Right cardiac atrium (tissue), 5 donors: ENCODE measurements at regions not wholly inside any gene's neighbourhood (a gene's known extent, or its start where the extent isn't known, plus 50 kb on each side); places are given as distances from the start of the nearest gene placed in this dataset.
A peak's percentile ranks its signal among the peaks of the same experiment; 100 is the strongest.

Experiments used
- ATAC-seq, 2 donors: fragments of 200-7000 bp; cut with Tn5 transposase; one replicate each; pipeline versions ENCODE4 v1.8.0 to v1.9.1; 2020; ENCODE audit warnings: moderate library complexity in 2 of 2, mild to moderate bottlenecking in 1 of 2
- DNase-seq, 3 donors: peaks; one replicate each; pipeline ENCODE4 v3.0.0-alpha.2; 2020
- H3K27ac ChIP-seq: one replicate; pipeline ENCODE4 v1.5.1; 2013; ENCODE audit warnings: mild to moderate bottlenecking, low read length, control low read depth, moderate library complexity
- H3K27me3 ChIP-seq: one replicate; pipeline ENCODE4 v1.6.1; 2013; ENCODE audit not compliant: control insufficient read depth, insufficient read depth
- H3K4me1 ChIP-seq: one replicate; pipeline ENCODE4 v1.6.1; 2013; ENCODE audit warnings: low read length; ENCODE audit not compliant: control insufficient read depth, insufficient read depth
- H3K4me3 ChIP-seq: one replicate; pipeline ENCODE4 v1.5.1; 2013; ENCODE audit warnings: low read length, control low read depth
- H3K9me3 ChIP-seq: one replicate; pipeline ENCODE4 v1.6.1; 2013; ENCODE audit warnings: low read length; ENCODE audit not compliant: control insufficient read depth
- WGBS: extraction: QIAGEN DNeasy Blood & Tissue Kit; methylation state at CpG from one replicate; pipeline ENCODE4 v1.1.7; 2013; 5-methylcytosine and 5-hydroxymethylcytosine counted together
- intact Hi-C, 4 donors: fragments of 100-400 bp; cut with DNase I; formaldehyde crosslinking; loops; one replicate each; pipeline versions ENCODE4 v1.11.0 to v1.14.0; 2022 to 2023
- donor health status: healthy with polysubstance abuse.
- donor health status: DM: no; HTN: yes; CAD: no.
- donor health status: DM: no; HTN: no; CAD: no.
- donor health status: DM: no; HTN: yes; CAD: no; lungs with severe emphysema.
- donor health status: DM: yes; HTN: yes; CAD: no.

DNA sequence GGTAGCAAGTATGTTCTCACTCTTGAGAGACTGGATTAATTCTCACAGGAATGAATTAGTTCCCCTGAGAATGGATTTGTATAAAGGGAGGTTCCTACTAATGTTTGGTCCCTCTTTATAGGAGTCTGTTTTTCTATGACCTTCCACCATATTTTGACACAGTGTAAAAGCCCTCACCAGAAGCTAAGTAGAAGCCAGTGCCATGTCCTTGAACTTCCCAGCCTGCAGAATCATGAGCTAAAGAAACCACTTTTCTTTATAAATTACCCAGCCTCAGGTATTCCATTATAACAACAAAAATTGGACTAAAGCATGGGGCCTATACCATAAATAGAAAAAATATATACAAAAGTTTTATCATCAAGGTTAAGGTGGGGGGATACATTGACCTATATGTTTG lies 227.9 kb upstream of the DTNA start:
- no peak for ATAC-seq
- DNase-seq, result no peak
- no peak overlapping the region for H3K27ac ChIP-seq
- H3K4me3 ChIP-seq, result no peak overlapping the region
- H3K4me1 ChIP-seq, result no peaks in the 10 kb centered on the region
- no peaks in the 10 kb centered on the region for H3K9me3 ChIP-seq
- intact Hi-C loops, result no loop called here
- H3K27me3 ChIP-seq, result no peaks in the 10 kb centered on the region

DNA sequence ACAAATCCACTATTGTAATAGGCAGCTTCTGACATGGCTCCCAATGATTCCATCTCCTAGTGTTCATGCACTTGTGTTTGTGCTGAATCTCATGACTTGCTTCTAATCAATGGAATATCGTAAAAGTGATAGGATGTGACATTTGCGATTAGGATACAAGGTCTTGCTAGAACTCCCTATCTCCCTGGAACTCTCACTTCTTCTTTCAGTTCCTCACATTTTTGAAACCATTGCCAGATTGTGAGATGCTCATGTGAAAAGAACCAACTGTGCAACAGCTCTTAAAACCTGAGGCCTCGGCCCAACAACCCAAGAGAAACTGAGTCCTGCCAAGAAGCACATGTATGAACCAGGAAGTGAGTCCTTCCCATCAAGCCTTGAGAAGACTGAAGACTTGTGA lies 226.9 kb upstream of the DTNA start:
- Histone ChIP-seq H3K4me1 (no peaks in the 10 kb centered on the region), H3K4me3 (no peak overlapping the region), H3K9me3 (no peaks in the 10 kb centered on the region), H3K27ac (no peak overlapping the region), H3K27me3 (no peaks in the 10 kb centered on the region)
- intact Hi-C loops, result no loop called here
- WGBS, result 69% methylated on average over 3 of the region's 3 CpGs
- DNase-seq (no peak), ATAC-seq (no peak)

DNA sequence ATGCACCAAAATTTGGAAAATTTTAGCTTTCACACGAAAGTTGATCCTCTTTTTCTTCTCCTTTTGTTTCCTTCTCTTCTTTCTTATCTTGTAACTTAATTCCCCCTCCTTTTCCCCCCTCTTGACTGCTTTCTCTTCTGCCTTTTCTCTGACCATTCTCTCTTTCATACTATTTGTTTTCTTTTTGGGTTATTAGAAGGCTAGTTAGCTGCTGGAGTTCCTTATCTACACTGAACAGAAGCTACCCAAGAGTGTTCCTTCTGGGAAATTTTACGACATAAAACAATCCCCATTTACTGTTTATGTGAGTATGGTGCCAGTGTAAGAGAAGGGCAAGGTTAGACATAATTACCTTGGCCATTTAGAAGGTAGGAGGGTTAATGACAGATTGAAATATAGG lies 218.4 kb upstream of the DTNA start:
- H3K4me1 ChIP-seq, result no peaks in the 10 kb centered on the region
- H3K9me3 ChIP-seq, result no peaks in the 10 kb centered on the region
- H3K27me3 ChIP-seq, result no peaks in the 10 kb centered on the region
- no peak for ATAC-seq
- H3K4me3 ChIP-seq, result no peak overlapping the region
- H3K27ac ChIP-seq, result no peak overlapping the region
- intact Hi-C loops, result loop anchor here in 1 of 4 donors (5.0 kb wide), 1 partner anchor 156 kb away; no protein-coding TSS in a partner anchor
- DNase-seq, result no peak
- WGBS, result 53% methylated on average over 2 of the region's 2 CpGs

DNA sequence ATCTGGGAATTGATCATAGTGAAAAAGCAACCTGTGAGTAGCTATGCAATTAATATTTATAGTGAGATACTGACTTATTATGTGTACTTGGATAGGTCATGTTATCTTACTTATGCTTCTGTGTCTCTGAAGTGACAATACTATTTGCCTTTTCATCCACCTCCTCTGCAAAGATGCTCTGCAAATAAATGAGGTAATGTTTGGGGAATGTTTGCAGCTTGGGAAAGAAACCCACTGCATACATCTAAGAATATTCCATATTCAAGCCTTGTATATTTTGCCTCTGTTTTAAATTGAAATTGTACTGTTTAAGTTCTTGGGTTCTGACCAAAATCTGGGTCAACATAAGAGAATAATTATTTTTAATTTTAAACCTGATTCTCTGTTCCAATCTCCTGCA lies 217.4 kb upstream of the DTNA start:
- no peak for ATAC-seq
- Histone ChIP-seq H3K27me3 (no peaks in the 10 kb centered on the region), H3K9me3 (no peaks in the 10 kb centered on the region), H3K4me1 (no peaks in the 10 kb centered on the region), H3K27ac (no peak overlapping the region), H3K4me3 (peak overlapping the region; percentile 82)
- DNase-seq, result no peak
- intact Hi-C loops, result loop anchor here in 1 of 4 donors (5.0 kb wide), 1 partner anchor 155 kb away; no protein-coding TSS in a partner anchor

DNA sequence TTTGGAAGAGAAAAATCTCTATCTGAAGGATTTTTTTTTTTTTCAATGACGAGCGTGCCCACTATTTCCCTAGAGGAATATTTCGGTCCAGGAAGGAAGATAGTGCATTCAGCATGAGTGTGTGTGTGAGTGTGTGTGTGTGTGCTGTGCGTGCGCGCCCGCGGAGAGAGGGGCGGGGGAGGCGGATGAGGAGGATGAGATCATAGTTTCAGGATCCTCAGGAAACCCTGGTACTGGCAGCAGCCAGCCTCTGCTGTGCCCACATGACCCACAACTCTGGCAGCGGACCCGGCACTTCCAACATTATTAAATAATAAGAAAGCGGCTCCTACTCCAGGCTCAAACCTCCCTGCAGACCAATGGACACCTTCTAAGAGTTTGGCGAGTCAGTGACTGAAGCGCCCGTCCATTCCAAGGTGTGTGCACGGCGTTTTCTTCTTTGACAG lies 217.0 kb upstream of the DTNA start:
- intact Hi-C loops, result loop anchor here in 1 of 4 donors (5.0 kb wide), 1 partner anchor 154 kb away; no protein-coding TSS in a partner anchor
- ATAC-seq (peak; percentile 89 to 90), DNase-seq (peak; percentile 77 to 90 (median 87))
- H3K4me3 ChIP-seq, result peak overlapping the region; percentile 82
- H3K27ac ChIP-seq, result peak overlapping the region; percentile 90
- no peaks in the 10 kb centered on the region for H3K4me1 ChIP-seq
- under 1% methylated on average over 18 of the region's 18 CpGs for WGBS
- no peaks in the 10 kb centered on the region for H3K27me3 ChIP-seq
- no peaks in the 10 kb centered on the region for H3K9me3 ChIP-seq

DNA sequence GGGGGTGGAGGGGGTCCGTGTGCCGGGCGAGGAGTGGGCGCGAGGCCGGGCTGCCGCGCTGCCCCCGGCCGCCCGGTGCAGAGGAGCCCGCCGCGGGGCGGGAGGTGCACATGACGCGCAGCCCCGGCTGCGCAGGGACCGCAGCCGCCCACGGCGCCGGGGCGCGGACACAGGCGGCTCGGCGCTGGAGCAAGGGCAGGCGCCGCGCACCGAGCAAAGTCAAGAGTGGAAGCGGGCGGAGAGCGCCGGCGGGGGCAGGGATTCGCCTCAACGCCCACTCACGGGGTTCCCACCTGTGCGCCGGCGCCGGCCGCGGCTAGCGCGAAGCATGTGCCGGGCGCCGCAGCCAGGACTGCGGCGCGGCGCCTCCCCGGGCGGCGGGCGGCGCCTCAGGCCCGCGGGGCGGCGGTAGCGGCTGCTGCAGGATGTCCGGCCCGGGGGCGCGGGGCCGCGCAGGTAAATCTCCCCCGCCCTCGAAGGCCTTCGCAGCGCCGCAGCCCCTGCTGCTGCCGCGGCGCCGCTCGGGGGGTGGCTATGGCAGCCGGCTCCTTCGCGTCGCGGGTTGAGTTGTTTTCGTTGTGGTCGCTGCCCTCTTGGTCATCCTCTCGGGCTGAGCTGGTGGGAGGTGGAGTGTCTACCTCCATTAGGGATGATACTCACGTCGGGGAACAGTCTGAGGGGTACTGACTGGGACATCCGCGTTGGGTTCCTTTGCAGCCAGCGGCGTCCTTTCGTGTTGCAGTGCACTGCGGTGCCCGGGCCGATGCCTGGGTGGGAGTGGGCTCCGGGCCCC lies 216.3 kb upstream of the DTNA start:
- ATAC-seq (peak; percentile 68 to 77), DNase-seq (peak; percentile 24 to 63 (median 62))
- H3K4me3 ChIP-seq, result peak overlapping the region; percentile 82
- H3K27ac ChIP-seq, result peak overlapping the region; percentile 90
- H3K4me1 ChIP-seq, result no peaks in the 10 kb centered on the region
- H3K9me3 ChIP-seq, result no peaks in the 10 kb centered on the region
- H3K27me3 ChIP-seq, result no peaks in the 10 kb centered on the region
- intact Hi-C loops, result loop anchor here in 1 of 4 donors (5.0 kb wide), 1 partner anchor 154 kb away; no protein-coding TSS in a partner anchor
- 1% methylated on average over 101 of the region's 101 CpGs for WGBS

DNA sequence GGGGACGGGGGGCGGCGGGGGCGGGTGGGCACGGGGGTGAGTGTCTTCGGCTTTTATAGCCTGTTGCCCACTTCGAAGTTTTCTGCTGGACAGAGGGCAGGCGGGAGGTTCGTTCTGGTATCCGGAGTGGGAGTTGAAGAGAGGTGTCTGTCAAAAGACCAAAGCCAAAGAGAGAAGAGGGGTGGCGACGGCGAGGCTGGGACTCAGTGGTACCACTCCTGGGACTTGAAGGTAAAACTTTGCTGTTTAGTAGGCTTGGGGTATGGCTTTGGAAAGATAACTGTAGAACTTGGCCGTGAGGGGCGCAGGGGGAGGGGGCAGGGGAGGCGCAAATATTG lies 215.8 kb upstream of the DTNA start:
- WGBS, result 7% methylated on average over 16 of the region's 16 CpGs
- DNase-seq (peak in 2 of 3 donors; percentile 8 to 45), ATAC-seq (peak; percentile 20 to 22)
- intact Hi-C loops, result loop anchor here in 1 of 4 donors (5.0 kb wide), 1 partner anchor 153 kb away; no protein-coding TSS in a partner anchor
- no peaks in the 10 kb centered on the region for H3K4me1 ChIP-seq
- H3K4me3 ChIP-seq, result peak overlapping the region; percentile 82
- H3K9me3 ChIP-seq, result no peaks in the 10 kb centered on the region
- no peaks in the 10 kb centered on the region for H3K27me3 ChIP-seq
- H3K27ac ChIP-seq, result peak overlapping the region; percentile 90

DNA sequence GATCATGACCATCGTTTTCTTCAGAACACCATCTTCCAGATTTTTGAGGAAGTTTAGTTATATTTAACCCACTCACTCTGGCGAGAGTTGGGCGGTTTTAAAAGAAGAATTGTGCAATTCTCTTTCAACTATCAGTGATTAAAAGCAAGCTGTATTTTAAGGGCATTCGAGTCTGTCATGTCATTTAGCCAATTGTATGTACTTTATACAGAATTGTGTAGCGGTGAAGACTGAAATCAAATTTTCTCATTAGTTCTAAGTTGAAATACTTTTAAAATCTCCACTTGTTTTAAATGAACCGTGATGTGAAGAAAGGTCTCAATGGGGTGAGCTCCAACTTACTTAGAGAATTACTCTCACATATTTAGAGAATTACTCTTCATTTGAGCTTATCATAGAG lies 214.6 kb upstream of the DTNA start:
- H3K27me3 ChIP-seq, result no peaks in the 10 kb centered on the region
- ATAC-seq (no peak), DNase-seq (no peak)
- 32% methylated on average over 6 of the region's 6 CpGs for WGBS
- H3K9me3 ChIP-seq, result no peaks in the 10 kb centered on the region
- intact Hi-C loops, result no loop called here
- no peak overlapping the region for H3K27ac ChIP-seq
- no peaks in the 10 kb centered on the region for H3K4me1 ChIP-seq
- H3K4me3 ChIP-seq, result peak overlapping the region; percentile 28

DNA sequence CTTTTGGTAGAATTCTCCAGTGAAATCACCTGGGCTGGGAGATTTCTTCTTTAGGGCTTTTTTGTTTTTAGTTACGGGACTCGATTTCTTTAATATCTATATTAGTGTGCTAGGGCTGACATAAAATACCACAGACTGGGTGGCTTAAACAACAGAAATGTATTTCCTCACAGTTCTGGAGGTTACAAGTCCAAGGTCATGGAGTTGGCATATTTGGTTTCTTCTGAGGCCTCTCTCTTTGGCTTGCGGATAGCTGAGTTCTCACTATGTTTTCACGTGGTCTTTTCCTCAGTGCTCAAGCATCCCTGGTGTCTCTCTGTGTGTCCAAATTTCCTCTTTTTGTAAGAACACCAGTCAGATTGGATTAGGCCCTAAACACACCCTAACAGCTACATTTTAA lies 208.5 kb upstream of the DTNA start:
- no peak for DNase-seq
- peaks cover 2% of the 10 kb centered on the region for H3K4me1 ChIP-seq
- intact Hi-C loops, result no loop called here
- WGBS, result 65% methylated on average over 4 of the region's 4 CpGs
- H3K27me3 ChIP-seq, result no peaks in the 10 kb centered on the region
- H3K4me3 ChIP-seq, result no peak overlapping the region
- H3K27ac ChIP-seq, result no peak overlapping the region
- H3K9me3 ChIP-seq, result no peaks in the 10 kb centered on the region
- no peak for ATAC-seq

DNA sequence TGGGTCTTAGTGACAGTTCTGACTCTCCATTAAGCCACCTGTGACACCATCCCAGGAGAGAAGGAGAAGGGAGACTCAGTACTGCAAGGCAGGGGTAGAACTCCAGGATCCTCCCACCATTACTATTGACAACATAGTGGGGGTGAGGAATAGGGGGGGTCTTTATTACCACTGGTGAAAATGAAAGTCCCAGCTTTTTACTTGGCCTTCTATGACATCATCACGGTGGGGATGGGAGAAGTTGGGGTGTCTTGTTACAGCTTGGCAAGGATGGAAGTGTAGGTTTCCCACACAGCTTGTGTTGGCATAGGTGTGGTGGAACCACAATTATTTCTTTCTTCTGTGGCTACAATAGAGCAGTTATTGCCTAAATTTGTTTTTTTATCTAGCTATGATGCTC lies 203.9 kb upstream of the DTNA start:
- 81% methylated on average over 1 of the region's 1 CpG for WGBS
- intact Hi-C loops, result no loop called here

DNA sequence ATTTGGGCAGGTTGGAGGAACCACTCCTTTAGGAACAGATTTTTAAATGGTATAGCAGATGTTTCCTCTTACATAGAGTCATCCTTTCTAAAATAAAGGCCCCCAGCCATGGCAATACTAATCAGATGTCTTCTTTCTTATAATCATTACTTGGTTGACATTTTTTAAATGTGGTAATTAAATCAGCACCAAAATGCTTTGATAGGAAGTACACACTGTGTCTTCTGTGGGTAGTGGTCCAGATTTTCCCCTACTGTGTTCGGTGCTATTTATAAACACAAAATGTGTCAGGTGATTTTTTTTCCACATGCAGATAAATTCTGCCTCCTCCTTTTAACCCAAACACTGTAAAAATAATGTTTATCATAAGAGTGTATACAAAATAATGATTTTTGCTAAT lies 200.9 kb upstream of the DTNA start:
- WGBS, result 45% methylated on average over 1 of the region's 1 CpG
- no peaks in the 10 kb centered on the region for H3K27me3 ChIP-seq
- intact Hi-C loops, result no loop called here
- no peaks in the 10 kb centered on the region for H3K9me3 ChIP-seq
- H3K4me3 ChIP-seq, result no peak overlapping the region
- DNase-seq, result no peak
- no peak for ATAC-seq
- no peak overlapping the region for H3K27ac ChIP-seq
- H3K4me1 ChIP-seq, result peaks cover 4% of the 10 kb centered on the region

More for the DNA sequence above, 203.9 kb upstream of the DTNA start:
- H3K27me3 ChIP-seq, result no peaks in the 10 kb centered on the region
- DNase-seq (no peak), ATAC-seq (no peak)
- no peak overlapping the region for H3K4me3 ChIP-seq
- H3K27ac ChIP-seq, result no peak overlapping the region
- H3K9me3 ChIP-seq, result no peaks in the 10 kb centered on the region
- H3K4me1 ChIP-seq, result peaks cover 4% of the 10 kb centered on the region
